H9 (cell line): ENCODE measurements at regions not wholly inside any gene's neighbourhood (a gene's known extent, or its start where the extent isn't known, plus 50 kb on each side); places are given as distances from the start of the nearest gene placed in this dataset.

Experiments used
- DNase-seq: peaks from one replicate; pipeline ENCODE4 v3.0.0-alpha.2; 2017
- H2AFZ ChIP-seq: one replicate; pipeline ENCODE4 v1.6.1; 2013; ENCODE audit warnings: mild to moderate bottlenecking, low read length, control low read depth, moderate library complexity
- H2AK5ac ChIP-seq: 2 replicates; pipeline ENCODE4 v1.6.1; 2013; ENCODE audit warnings: low read length, control low read depth, mixed read lengths; ENCODE audit not compliant: insufficient read length
- H2BK120ac ChIP-seq: one replicate; pipeline ENCODE4 v1.6.1; 2013; ENCODE audit warnings: low read depth, mild to moderate bottlenecking, low read length, control low read depth, inconsistent platforms; ENCODE audit not compliant: poor library complexity, severe bottlenecking
- H2BK12ac ChIP-seq: 2 replicates; pipeline ENCODE4 v1.6.1; 2013; ENCODE audit warnings: low read length, control low read depth, mixed read lengths, low read depth; ENCODE audit not compliant: insufficient read length
- H2BK15ac ChIP-seq: 2 replicates; pipeline ENCODE4 v1.6.1; 2013; ENCODE audit warnings: low read depth, low read length, control low read depth
- H2BK20ac ChIP-seq: one replicate; pipeline ENCODE4 v1.6.1; 2013; ENCODE audit warnings: low read depth, mild to moderate bottlenecking, low read length, control low read depth, inconsistent platforms; ENCODE audit not compliant: poor library complexity, severe bottlenecking
- H2BK5ac ChIP-seq: 2 replicates; pipeline ENCODE4 v1.6.1; 2013; ENCODE audit warnings: low read length, control low read depth, mixed read lengths; ENCODE audit not compliant: insufficient read length
- H3K14ac ChIP-seq: 2 replicates; pipeline ENCODE4 v1.6.1; 2013; ENCODE audit warnings: low read length, control low read depth; ENCODE audit not compliant: insufficient read depth
- H3K18ac ChIP-seq: 2 replicates; pipeline ENCODE4 v1.6.1; 2013; ENCODE audit warnings: low read depth, mild to moderate bottlenecking, mixed read lengths, low read length, control low read depth; ENCODE audit not compliant: insufficient read length
- H3K23ac ChIP-seq: 2 replicates; pipeline ENCODE4 v1.6.1; 2013; ENCODE audit warnings: low read length, control low read depth, mixed read lengths, low read depth; ENCODE audit not compliant: insufficient read length
- H3K23me2 ChIP-seq: 2 replicates; pipeline ENCODE4 v1.6.1; 2013; ENCODE audit warnings: low read depth, mild to moderate bottlenecking, mixed read lengths, low read length, control low read depth; ENCODE audit not compliant: insufficient read length, poor library complexity, severe bottlenecking
- H3K27ac ChIP-seq: 2 replicates; pipeline ENCODE4 v1.5.1; 2013; ENCODE audit warnings: low read length, control low read depth, mixed read lengths, low read depth; ENCODE audit not compliant: insufficient read length
- H3K27me3 ChIP-seq: 2 replicates; pipeline ENCODE4 v1.6.1; 2013; ENCODE audit warnings: low read length, control low read depth, inconsistent platforms; ENCODE audit not compliant: insufficient read depth
- H3K4ac ChIP-seq: 2 replicates; pipeline ENCODE4 v1.6.1; 2013; ENCODE audit warnings: low read depth, mild to moderate bottlenecking, control low read depth, inconsistent platforms, low read length, moderate library complexity
- H3K4me1 ChIP-seq: 2 replicates; pipeline ENCODE4 v1.6.1; 2013; ENCODE audit warnings: low read length, control low read depth, inconsistent platforms; ENCODE audit not compliant: insufficient read depth
- H3K4me2 ChIP-seq: 2 replicates; pipeline ENCODE4 v1.6.1; 2013; ENCODE audit warnings: low read length, control low read depth, mixed read lengths; ENCODE audit not compliant: insufficient read length, insufficient read depth
- H3K56ac ChIP-seq: 2 replicates; pipeline ENCODE4 v1.6.1; 2013; ENCODE audit warnings: low read depth, mild to moderate bottlenecking, mixed read lengths, low read length, control low read depth; ENCODE audit not compliant: insufficient read length
- H3K79me1 ChIP-seq: 2 replicates; pipeline ENCODE4 v1.6.1; 2013; ENCODE audit warnings: low read depth, mild to moderate bottlenecking, moderate library complexity, low read length, control low read depth, inconsistent platforms; ENCODE audit not compliant: insufficient read depth, poor library complexity, severe bottlenecking
- H3K79me2 ChIP-seq: 2 replicates; pipeline ENCODE4 v1.6.1; 2013; ENCODE audit warnings: low read length, control low read depth, inconsistent platforms; ENCODE audit not compliant: insufficient read depth
- H3K9ac ChIP-seq: 2 replicates; pipeline ENCODE4 v1.6.1; 2013; ENCODE audit warnings: low read length, control low read depth, mixed read lengths; ENCODE audit not compliant: insufficient read length; ENCODE audit errors: extremely low read depth
- H3K9me3 ChIP-seq: one replicate; pipeline ENCODE4 v1.6.1; 2013; ENCODE audit warnings: low read depth, low read length, inconsistent platforms; ENCODE audit not compliant: control insufficient read depth
- H3T11ph ChIP-seq: one replicate; pipeline ENCODE4 v1.6.1; 2013; ENCODE audit warnings: mild to moderate bottlenecking, low read length, control low read depth, inconsistent platforms
- H4K20me1 ChIP-seq: one replicate; pipeline ENCODE4 v1.6.1; 2013; ENCODE audit not compliant: control insufficient read depth, insufficient read length, insufficient read depth
- H4K5ac ChIP-seq: 2 replicates; pipeline ENCODE4 v1.6.1; 2013; ENCODE audit warnings: low read depth, mild to moderate bottlenecking, mixed read lengths, low read length, control low read depth; ENCODE audit not compliant: insufficient read length
- H4K8ac ChIP-seq: replicated peaks from 2 replicates; pipeline ENCODE4 v1.6.1; 2013; ENCODE audit warnings: low read length, control low read depth, mixed read lengths, low read depth; ENCODE audit not compliant: insufficient read length
- H4K91ac ChIP-seq: 2 replicates; pipeline ENCODE4 v1.6.1; 2013; ENCODE audit warnings: low read depth, mild to moderate bottlenecking, moderate library complexity, mixed read lengths, low read length, control low read depth; ENCODE audit not compliant: insufficient read length
- H3K27ac Mint-ChIP-seq, 3 experiments: 2 replicates in 2 of 3; 3 replicates in 1 of 3; pipeline ENCODE4 v1.8.0; 2020 to 2021; ENCODE audit warnings: mixed read lengths in 3 of 3, mild to moderate bottlenecking in 1 of 3, moderate library complexity in 1 of 3
- H3K27me3 Mint-ChIP-seq: 2 replicates; pipeline ENCODE4 v1.8.0; 2021; ENCODE audit warnings: low read depth, mild to moderate bottlenecking, moderate library complexity, mixed read lengths
- H3K36me3 Mint-ChIP-seq, 3 experiments: 2 replicates in 2 of 3; 3 replicates in 1 of 3; pipeline ENCODE4 v1.8.0; 2020 to 2021; ENCODE audit warnings: low read depth in 3 of 3, mixed read lengths in 3 of 3; ENCODE audit not compliant: insufficient read depth in 1 of 3
- H3K4me1 Mint-ChIP-seq, 2 experiments: 2 replicates each; pipeline ENCODE4 v1.8.0; 2020; ENCODE audit warnings: mixed read lengths in 2 of 2
- H3K4me3 Mint-ChIP-seq, 2 experiments: 2 replicates in 1 of 2; 3 replicates in 1 of 2; pipeline ENCODE4 v1.8.0; 2020 to 2021; ENCODE audit warnings: mild to moderate bottlenecking in 2 of 2, mixed read lengths in 2 of 2, moderate library complexity in 1 of 2
- H3K9me3 Mint-ChIP-seq, 2 experiments: 2 replicates in 1 of 2; 3 replicates in 1 of 2; pipeline ENCODE4 v1.8.0; 2020; ENCODE audit warnings: mild to moderate bottlenecking in 2 of 2, mixed read lengths in 2 of 2, moderate library complexity in 1 of 2
- CTCF ChIP-seq: fragments of 200-600 bp; sonication (generic); conservative IDR thresholded peaks from 3 replicates; pipeline ENCODE4 v1.8.0; 2021; ENCODE audit warnings: antibody characterized with exemption, mild to moderate bottlenecking
- WGBS: extraction: QIAGEN DNeasy Blood & Tissue Kit; methylation state at CpG from one replicate; pipeline ENCODE4 v1.1.7; 2013; ENCODE audit warnings: missing lambda C conversion rate, low lambda C conversion rate, mixed read lengths; ENCODE audit not compliant: insufficient read length; ENCODE audit errors: extremely low coverage; 5-methylcytosine and 5-hydroxymethylcytosine counted together

DNA sequence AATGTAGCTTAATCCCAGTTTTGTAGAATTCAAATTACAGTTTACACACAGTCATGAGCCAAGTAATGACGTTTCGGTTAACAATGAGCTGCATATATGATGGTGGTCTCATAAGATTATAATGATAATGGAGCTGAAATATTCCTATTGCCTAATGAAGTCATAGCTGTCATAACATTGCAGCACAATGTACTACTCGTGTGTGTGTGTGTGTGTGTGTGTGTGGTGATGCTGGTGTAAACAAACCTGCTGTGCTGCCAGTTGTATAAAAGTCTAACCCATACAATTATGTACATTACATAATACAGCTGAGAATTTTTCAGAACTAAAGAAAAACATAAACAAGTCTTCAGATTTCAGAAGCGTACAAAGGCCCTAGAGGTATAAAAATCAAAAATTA lies 66.7 kb upstream of the ARID1B start:
- Histone ChIP-seq H3K79me1 (no peaks in the 10 kb centered on the region), H3T11ph (no peak overlapping the region), H3K18ac (no peak overlapping the region), H4K8ac (no peak overlapping the region), H3K56ac (no peak overlapping the region), H2BK15ac (no peak overlapping the region), H2BK12ac (no peak overlapping the region), H3K4me2 (no peak overlapping the region), H2BK5ac (no peak overlapping the region), H2AFZ (no peak overlapping the region), H3K27me3 (no peaks in the 10 kb centered on the region), H2AK5ac (no peak overlapping the region), H2BK120ac (no peak overlapping the region), H3K23ac (no peak overlapping the region), H3K4ac (no peak overlapping the region), H3K4me1 (no peaks in the 10 kb centered on the region), H3K9me3 (no peaks in the 10 kb centered on the region), H3K23me2 (no peaks in the 10 kb centered on the region), H2BK20ac (no peak overlapping the region), H4K20me1 (no peaks in the 10 kb centered on the region), H3K9ac (no peak overlapping the region), H3K14ac (no peak overlapping the region), H4K91ac (no peak overlapping the region), H3K79me2 (no peaks in the 10 kb centered on the region), H3K27ac (no peak overlapping the region), H4K5ac (no peak overlapping the region)
- no CpG with 5 or more reads among the region's 4 CpGs for WGBS
- Mint-ChIP-seq H3K4me1 (no peaks in the 10 kb centered on the region), H3K9me3 (no peaks in the 10 kb centered on the region), H3K27ac (no peak overlapping the region), H3K36me3 (no peaks in the 10 kb centered on the region), H3K27me3 (no peaks in the 10 kb centered on the region), H3K4me3 (no peak overlapping the region)
- no peak for DNase-seq
- no peak for TF ChIP-seq CTCF
